ENCODE measurements at regions not wholly inside any gene's neighbourhood (a gene's known extent, or its start where the extent isn't known, plus 50 kb on each side); places are given as distances from the start of the nearest gene placed in this dataset.
A peak's percentile ranks its signal among the peaks of the same experiment; 100 is the strongest.

DNA sequence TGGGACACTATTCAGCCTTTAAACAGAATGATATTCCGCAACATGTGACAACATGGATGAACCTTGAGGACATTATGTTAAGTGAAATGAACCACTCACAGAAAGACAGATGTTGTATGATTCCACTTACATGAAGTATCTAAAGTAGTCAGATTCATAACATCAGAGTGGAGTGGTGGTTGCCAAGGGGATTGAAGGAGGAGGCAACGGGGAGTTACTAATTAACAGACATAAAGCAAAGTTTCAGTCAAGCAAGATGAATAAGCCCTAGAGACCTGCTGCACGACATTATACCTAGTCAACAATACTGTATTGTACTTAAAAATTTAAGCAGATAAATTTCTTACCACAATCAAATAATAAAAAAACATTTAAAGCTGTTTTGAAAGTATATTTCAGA, 105.0 kb upstream of the NR0B1 start:
- ATAC-seq = peak in 2 of 4 donors; percentile 39 to 46
- TF ChIP-seq, protein P1, sequence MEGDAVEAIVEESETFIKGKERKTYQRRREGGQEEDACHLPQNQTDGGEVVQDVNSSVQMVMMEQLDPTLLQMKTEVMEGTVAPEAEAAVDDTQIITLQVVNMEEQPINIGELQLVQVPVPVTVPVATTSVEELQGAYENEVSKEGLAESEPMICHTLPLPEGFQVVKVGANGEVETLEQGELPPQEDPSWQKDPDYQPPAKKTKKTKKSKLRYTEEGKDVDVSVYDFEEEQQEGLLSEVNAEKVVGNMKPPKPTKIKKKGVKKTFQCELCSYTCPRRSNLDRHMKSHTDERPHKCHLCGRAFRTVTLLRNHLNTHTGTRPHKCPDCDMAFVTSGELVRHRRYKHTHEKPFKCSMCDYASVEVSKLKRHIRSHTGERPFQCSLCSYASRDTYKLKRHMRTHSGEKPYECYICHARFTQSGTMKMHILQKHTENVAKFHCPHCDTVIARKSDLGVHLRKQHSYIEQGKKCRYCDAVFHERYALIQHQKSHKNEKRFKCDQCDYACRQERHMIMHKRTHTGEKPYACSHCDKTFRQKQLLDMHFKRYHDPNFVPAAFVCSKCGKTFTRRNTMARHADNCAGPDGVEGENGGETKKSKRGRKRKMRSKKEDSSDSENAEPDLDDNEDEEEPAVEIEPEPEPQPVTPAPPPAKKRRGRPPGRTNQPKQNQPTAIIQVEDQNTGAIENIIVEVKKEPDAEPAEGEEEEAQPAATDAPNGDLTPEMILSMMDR (IDR thresholded peaks at IDR 0.05) = no peak
- no peak for TF ChIP-seq POLR2A (IDR thresholded peaks at IDR 0.05)
- Histone ChIP-seq H3K4me1 (no peaks in the 10 kb centered on the region), H3K9me3 (no peaks in the 10 kb centered on the region), H3K36me3 (no peaks in the 10 kb centered on the region), H3K27ac (no peak overlapping the region), H3K4me3 (no peak overlapping the region), H3K27me3 (peaks cover 0 to 2% of the 10 kb centered on the region in 2 donors)
- 49% methylated on average over 3 of the region's 3 CpGs for WGBS (ENCODE audit: insufficient coverage, low coverage, low lambda C conversion rate, missing lambda C conversion rate)
- no peak for DNase-seq
- intact Hi-C loops (cut with DNase I) = no loop called here

DNA sequence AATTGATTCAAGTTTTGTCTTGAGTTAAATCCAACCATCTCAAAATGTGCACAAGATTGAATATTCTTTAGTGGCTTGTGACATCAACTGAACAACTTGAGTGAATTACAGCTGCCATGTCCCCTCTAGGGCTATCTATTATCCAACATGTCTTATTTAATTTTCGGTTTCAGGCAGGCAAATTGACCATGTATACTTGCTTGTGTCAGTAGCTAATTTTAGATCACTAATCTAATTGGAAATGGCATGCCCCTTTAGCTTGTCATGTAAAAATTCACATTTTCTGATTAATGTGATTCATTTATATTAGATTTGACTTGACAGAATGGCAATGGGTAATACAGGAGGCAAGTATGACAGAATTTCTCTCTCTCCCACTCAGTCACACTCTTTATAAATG, 93.2 kb upstream of the NR0B1 start:
- Histone ChIP-seq H3K27me3 (peaks cover 0 to 7% of the 10 kb centered on the region in 2 donors), H3K9me3 (no peaks in the 10 kb centered on the region), H3K36me3 (no peaks in the 10 kb centered on the region), H3K4me1 (no peaks in the 10 kb centered on the region), H3K27ac (no peak overlapping the region), H3K4me3 (no peak overlapping the region)
- intact Hi-C loops (cut with DNase I) = no loop called here
- whole genome bisulfite sequencing (ENCODE audit: insufficient coverage, low coverage, low lambda C conversion rate, missing lambda C conversion rate) = 29% methylated on average over 1 of the region's 1 CpG
- TF ChIP-seq, protein P1 (IDR thresholded peaks at IDR 0.05) = no peak
- TF ChIP-seq POLR2A (IDR thresholded peaks at IDR 0.05) = no peak
- ATAC-seq (no peak), DNase-seq (no peak)

DNA sequence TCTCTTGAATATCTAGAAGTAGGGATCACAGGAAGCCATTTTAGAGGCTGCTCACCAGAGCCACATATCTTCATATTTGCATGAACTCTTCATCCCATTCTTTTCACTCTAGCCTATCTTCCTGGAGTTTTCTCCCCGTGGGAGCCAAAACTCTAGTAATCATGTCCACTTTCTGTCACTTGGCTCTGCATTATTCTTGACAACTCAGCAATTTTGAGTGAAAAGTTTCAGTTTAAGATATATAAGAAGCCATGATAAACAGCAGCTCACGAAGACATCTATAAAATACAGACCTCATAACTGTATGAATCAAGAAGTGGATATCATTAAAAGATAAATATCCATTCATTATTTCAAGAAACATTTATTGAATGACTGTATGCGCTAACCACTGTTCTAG, 79.1 kb upstream of the NR0B1 start:
- H3K9me3 ChIP-seq = no peaks in the 10 kb centered on the region

DNA sequence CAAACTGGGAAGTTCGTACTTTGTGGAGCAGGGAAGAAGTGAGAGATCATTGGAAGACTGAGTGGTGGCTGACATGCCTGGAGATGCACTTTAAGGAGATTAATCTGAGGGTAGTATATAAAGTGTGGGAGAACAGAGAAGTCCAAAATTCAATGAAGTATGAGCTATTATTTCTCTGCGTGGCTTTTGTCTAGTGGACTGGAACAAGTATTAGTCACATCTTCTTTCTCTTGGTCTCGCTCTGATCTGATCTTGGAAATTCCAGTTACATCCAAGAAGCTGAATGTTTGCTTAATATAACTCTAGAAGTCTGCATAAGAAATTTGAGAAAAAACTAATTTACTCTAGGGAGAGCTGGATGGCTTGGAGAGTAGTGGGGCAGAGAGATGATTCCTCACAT, 64.8 kb upstream of the NR0B1 start:
- H3K27ac ChIP-seq = no peak overlapping the region
- no peak for DNase-seq
- no peak overlapping the region for H3K4me3 ChIP-seq
- H3K9me3 ChIP-seq = no peaks in the 10 kb centered on the region
- ATAC-seq = no peak
- no peaks in the 10 kb centered on the region for H3K4me1 ChIP-seq
- TF ChIP-seq, protein P1 (IDR thresholded peaks at IDR 0.05) = no peak
- TF ChIP-seq POLR2A (IDR thresholded peaks at IDR 0.05) = no peak
- H3K36me3 ChIP-seq = no peaks in the 10 kb centered on the region
- intact Hi-C loops (cut with DNase I) = no loop called here
- WGBS (ENCODE audit: insufficient coverage, low coverage, low lambda C conversion rate, missing lambda C conversion rate) = 49% methylated on average over 3 of the region's 3 CpGs
- peaks cover 0 to 12% of the 10 kb centered on the region in 2 donors for H3K27me3 ChIP-seq

More for the DNA sequence above, 79.1 kb upstream of the NR0B1 start:
- no peak overlapping the region for H3K4me3 ChIP-seq
- DNase-seq = no peak
- H3K27me3 ChIP-seq = no peaks in the 10 kb centered on the region
- no peak for ATAC-seq
- WGBS (ENCODE audit: insufficient coverage, low coverage, low lambda C conversion rate, missing lambda C conversion rate) = 44% methylated on average over 3 of the region's 3 CpGs
- no peak for TF ChIP-seq POLR2A (IDR thresholded peaks at IDR 0.05)
- TF ChIP-seq, protein P1 (IDR thresholded peaks at IDR 0.05) = no peak
- intact Hi-C loops (cut with DNase I) = no loop called here
- H3K27ac ChIP-seq = no peak overlapping the region
- no peaks in the 10 kb centered on the region for H3K4me1 ChIP-seq
- H3K36me3 ChIP-seq = no peaks in the 10 kb centered on the region

DNA sequence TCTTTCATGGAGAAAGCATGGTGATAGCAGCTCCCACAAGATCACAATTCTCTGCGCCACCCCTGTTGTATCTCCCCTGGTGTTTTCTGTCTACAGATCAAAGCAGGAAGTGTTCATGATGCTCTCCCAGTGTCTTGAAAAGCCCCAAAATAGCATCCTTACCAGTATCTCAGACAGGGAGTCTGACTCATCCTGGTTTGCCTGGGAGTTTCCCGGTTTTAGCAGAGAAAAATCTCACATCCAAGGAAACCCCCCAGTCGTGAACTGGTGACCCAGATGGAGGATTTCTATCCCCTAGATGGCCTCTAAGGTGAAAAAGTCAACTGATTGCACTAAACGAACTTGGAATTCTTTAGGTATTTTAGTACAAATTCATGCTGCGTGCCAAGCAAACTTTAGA, 64.3 kb upstream of the NR0B1 start:
- intact Hi-C loops (cut with DNase I) = no loop called here
- WGBS (ENCODE audit: insufficient coverage, low coverage, low lambda C conversion rate, missing lambda C conversion rate) = 13% methylated on average over 3 of the region's 5 CpGs
- no peak for TF ChIP-seq POLR2A (IDR thresholded peaks at IDR 0.05)
- TF ChIP-seq, protein P1 (IDR thresholded peaks at IDR 0.05) = no peak

More for the DNA sequence above, 64.3 kb upstream of the NR0B1 start:
- DNase-seq (no peak), ATAC-seq (no peak)
- H3K4me3 ChIP-seq = no peak overlapping the region
- H3K4me1 ChIP-seq = no peaks in the 10 kb centered on the region
- H3K36me3 ChIP-seq = no peaks in the 10 kb centered on the region
- H3K27me3 ChIP-seq = peaks cover 0 to 12% of the 10 kb centered on the region in 2 donors
- no peaks in the 10 kb centered on the region for H3K9me3 ChIP-seq
- no peak overlapping the region for H3K27ac ChIP-seq
